IgD-negative memory B cell (primary cell): ENCODE measurements at regions not wholly inside any gene's neighbourhood (a gene's known extent, or its start where the extent isn't known, plus 50 kb on each side); places are given as distances from the start of the nearest gene placed in this dataset.
"Not testable (repeated sequence)": the region's sequence is repeated elsewhere in the genome, so short reads cannot be mapped to it uniquely, and the experiment has no call there.

ENCODE experiments used
- H3K27ac Mint-ChIP-seq, 3 donors: one replicate each; pipeline ENCODE4 v1.8.0; 2020 to 2022; ENCODE audit warnings: mild to moderate bottlenecking in 3 of 3, mixed read lengths in 3 of 3, moderate library complexity in 1 of 3
- H3K27me3 Mint-ChIP-seq: one replicate; pipeline ENCODE4 v1.8.0; 2021; ENCODE audit warnings: mixed read lengths
- H3K36me3 Mint-ChIP-seq: one replicate; pipeline ENCODE4 v1.8.0; 2020; ENCODE audit warnings: mild to moderate bottlenecking, mixed read lengths
- H3K4me1 Mint-ChIP-seq, 3 donors: one replicate each; pipeline ENCODE4 v1.8.0; 2020 to 2022; ENCODE audit warnings: mixed read lengths in 3 of 3, mild to moderate bottlenecking in 1 of 3
- H3K4me3 Mint-ChIP-seq, 4 donors: one replicate each; pipeline ENCODE4 v1.8.0; 2020 to 2022; ENCODE audit warnings: mild to moderate bottlenecking in 4 of 4, mixed read lengths in 4 of 4, moderate library complexity in 3 of 4
- H3K9me3 Mint-ChIP-seq, 3 donors: one replicate each; pipeline ENCODE4 v1.8.0; 2020 to 2021; ENCODE audit warnings: mixed read lengths in 3 of 3, mild to moderate bottlenecking in 1 of 3

GRCh38 chr2:194564422-194564821 lies 1092.6 kb upstream of the SLC39A10 start:
- Mint-ChIP-seq H3K27me3 (no peaks in the 10 kb centered on the region), H3K27ac (no peak overlapping the region), H3K4me3 (no peak overlapping the region), H3K36me3 (no peaks in the 10 kb centered on the region), H3K9me3 (peaks cover 0 to 3% (median 0%) of the 10 kb centered on the region in 3 donors), H3K4me1 (peaks cover 0 to 1% (median 0%) of the 10 kb centered on the region in 3 donors)

GRCh38 chr2:194562329-194562728 lies 1094.7 kb upstream of the SLC39A10 start:
- H3K27me3 Mint-ChIP-seq, result no peaks in the 10 kb centered on the region

GRCh38 chr2:194559964-194560363 lies 1097.1 kb upstream of the SLC39A10 start:
- Mint-ChIP-seq H3K4me1 (no peaks in the 10 kb centered on the region), H3K27me3 (no peaks in the 10 kb centered on the region), H3K27ac (no peak overlapping the region), H3K9me3 (peaks cover 0 to 3% (median 0%) of the 10 kb centered on the region in 3 donors), H3K4me3 (no peak overlapping the region), H3K36me3 (no peaks in the 10 kb centered on the region)

More at GRCh38 chr2:194562329-194562728, 1094.7 kb upstream of the SLC39A10 start:
- Mint-ChIP-seq H3K27ac (no peak overlapping the region), H3K9me3 (peaks cover 0 to 3% (median 0%) of the 10 kb centered on the region in 3 donors), H3K4me1 (no peaks in the 10 kb centered on the region), H3K4me3 (no peak overlapping the region), H3K36me3 (no peaks in the 10 kb centered on the region)

GRCh38 chr2:194559523-194559922 lies 1097.5 kb upstream of the SLC39A10 start:
- no peak overlapping the region for H3K27ac Mint-ChIP-seq
- peaks cover 0 to 3% (median 0%) of the 10 kb centered on the region in 3 donors for H3K9me3 Mint-ChIP-seq
- H3K4me3 Mint-ChIP-seq, result no peak overlapping the region
- no peaks in the 10 kb centered on the region for H3K36me3 Mint-ChIP-seq
- H3K4me1 Mint-ChIP-seq, result no peaks in the 10 kb centered on the region
- no peaks in the 10 kb centered on the region for H3K27me3 Mint-ChIP-seq

DNA sequence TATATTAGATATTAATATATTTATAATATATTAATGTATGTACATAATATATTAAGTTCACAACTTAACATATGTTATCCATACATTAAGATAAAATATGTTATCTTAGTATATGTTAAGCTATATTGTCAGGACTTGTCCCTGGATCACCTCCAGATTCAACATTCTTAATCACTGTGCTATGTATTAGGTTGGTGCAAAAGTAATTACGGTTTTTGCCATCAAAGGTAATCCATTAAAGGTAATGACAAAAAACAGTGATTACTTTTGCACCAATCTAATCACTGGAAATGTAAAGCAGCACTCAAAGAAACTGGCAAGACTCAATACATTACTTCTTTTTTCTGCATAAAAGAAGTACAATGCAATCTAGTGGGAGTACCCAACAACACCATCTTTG lies 1099.0 kb upstream of the SLC39A10 start:
- no peak overlapping the region for H3K27ac Mint-ChIP-seq
- H3K36me3 Mint-ChIP-seq, result no peaks in the 10 kb centered on the region
- H3K9me3 Mint-ChIP-seq, result peaks cover 0 to 3% (median 0%) of the 10 kb centered on the region in 3 donors
- H3K4me3 Mint-ChIP-seq, result no peak overlapping the region
- H3K27me3 Mint-ChIP-seq, result no peaks in the 10 kb centered on the region
- H3K4me1 Mint-ChIP-seq, result no peaks in the 10 kb centered on the region

DNA sequence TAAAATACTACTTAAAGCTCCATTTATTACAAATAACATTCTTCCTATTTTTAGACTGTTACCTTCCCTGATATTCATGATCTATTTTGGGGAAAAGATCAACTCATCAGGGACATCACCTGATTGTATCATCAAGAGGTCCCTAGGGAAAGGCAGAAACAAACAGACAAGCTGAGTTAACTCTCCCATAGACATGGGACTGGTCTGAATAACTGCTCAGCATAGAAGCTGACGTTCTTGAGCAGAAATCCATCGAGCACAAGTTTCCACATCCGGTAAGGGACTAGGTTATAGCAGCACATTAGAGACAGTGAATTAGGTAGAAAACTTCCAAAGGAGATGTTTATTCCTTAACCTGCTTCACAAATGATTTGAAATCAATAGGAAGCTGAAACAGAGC lies 1100.4 kb upstream of the SLC39A10 start:
- no peaks in the 10 kb centered on the region for H3K36me3 Mint-ChIP-seq
- no peak overlapping the region for H3K27ac Mint-ChIP-seq
- H3K27me3 Mint-ChIP-seq, result no peaks in the 10 kb centered on the region
- H3K9me3 Mint-ChIP-seq, result peaks cover 0 to 3% (median 0%) of the 10 kb centered on the region in 3 donors
- no peak overlapping the region for H3K4me3 Mint-ChIP-seq
- no peaks in the 10 kb centered on the region for H3K4me1 Mint-ChIP-seq

DNA sequence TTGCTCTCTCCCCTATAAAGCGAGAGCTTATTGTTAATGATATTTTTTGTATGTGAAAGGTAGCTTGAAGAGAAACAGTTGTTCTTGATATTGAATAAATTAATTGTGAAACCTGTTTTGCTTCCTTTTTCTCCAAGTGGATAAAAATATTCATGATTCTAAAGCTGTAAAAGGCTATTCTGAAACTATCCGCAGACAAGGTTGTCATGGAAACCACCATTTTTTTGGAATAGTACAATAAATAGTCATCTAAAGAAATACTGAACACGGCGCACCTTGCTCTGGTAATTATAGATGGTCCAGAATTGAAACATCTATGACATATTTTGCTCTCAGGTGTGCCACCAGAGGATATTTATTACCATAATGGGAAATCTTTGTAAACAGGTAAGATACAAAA lies 1103.0 kb upstream of the SLC39A10 start:
- Mint-ChIP-seq H3K27me3 (no peaks in the 10 kb centered on the region), H3K36me3 (no peaks in the 10 kb centered on the region), H3K4me3 (no peak overlapping the region), H3K27ac (no peak overlapping the region), H3K9me3 (no peaks in the 10 kb centered on the region), H3K4me1 (no peaks in the 10 kb centered on the region)

GRCh38 chr2:194550702-194551101 lies 1106.3 kb upstream of the SLC39A10 start:
- Mint-ChIP-seq H3K4me1 (no peaks in the 10 kb centered on the region), H3K27me3 (no peaks in the 10 kb centered on the region), H3K4me3 (no peak overlapping the region), H3K9me3 (no peaks in the 10 kb centered on the region), H3K36me3 (no peaks in the 10 kb centered on the region), H3K27ac (no peak overlapping the region)

GRCh38 chr2:194549387-194549786 lies 1107.6 kb upstream of the SLC39A10 start:
- H3K27ac Mint-ChIP-seq, result no peak overlapping the region
- no peaks in the 10 kb centered on the region for H3K27me3 Mint-ChIP-seq
- H3K36me3 Mint-ChIP-seq, result no peaks in the 10 kb centered on the region
- no peaks in the 10 kb centered on the region for H3K4me1 Mint-ChIP-seq
- no peak overlapping the region for H3K4me3 Mint-ChIP-seq
- no peaks in the 10 kb centered on the region for H3K9me3 Mint-ChIP-seq

DNA sequence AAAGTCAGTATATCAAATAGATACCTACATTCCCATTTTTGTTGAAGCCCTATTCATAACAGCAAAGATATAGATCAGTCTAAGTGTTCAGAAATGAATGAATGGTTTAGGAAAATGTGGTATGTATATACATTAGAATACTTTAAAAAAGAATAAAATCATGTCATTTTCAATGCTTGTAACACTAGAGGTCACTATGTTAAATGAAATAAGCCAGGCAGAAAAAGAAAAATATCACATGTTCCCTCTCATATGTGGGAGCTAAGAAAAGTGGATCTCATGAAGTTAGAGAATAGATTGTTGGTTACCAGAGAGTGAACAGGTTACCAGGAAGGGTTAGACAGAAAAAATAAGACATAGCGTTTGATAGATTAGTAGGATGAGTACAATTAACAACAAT lies 1111.0 kb upstream of the SLC39A10 start:
- Mint-ChIP-seq H3K4me3 (no peak overlapping the region), H3K27ac (no peak overlapping the region), H3K9me3 (peaks cover 0 to 9% (median 0%) of the 10 kb centered on the region in 3 donors), H3K27me3 (no peaks in the 10 kb centered on the region), H3K4me1 (no peaks in the 10 kb centered on the region), H3K36me3 (no peaks in the 10 kb centered on the region)

GRCh38 chr2:194539425-194539824 lies 1117.6 kb upstream of the SLC39A10 start:
- Mint-ChIP-seq H3K4me1 (no peaks in the 10 kb centered on the region), H3K27ac (no peak overlapping the region), H3K9me3 (peaks cover 0 to 14% (median 0%) of the 10 kb centered on the region in 3 donors), H3K36me3 (no peaks in the 10 kb centered on the region), H3K4me3 (no peak overlapping the region), H3K27me3 (no peaks in the 10 kb centered on the region)

DNA sequence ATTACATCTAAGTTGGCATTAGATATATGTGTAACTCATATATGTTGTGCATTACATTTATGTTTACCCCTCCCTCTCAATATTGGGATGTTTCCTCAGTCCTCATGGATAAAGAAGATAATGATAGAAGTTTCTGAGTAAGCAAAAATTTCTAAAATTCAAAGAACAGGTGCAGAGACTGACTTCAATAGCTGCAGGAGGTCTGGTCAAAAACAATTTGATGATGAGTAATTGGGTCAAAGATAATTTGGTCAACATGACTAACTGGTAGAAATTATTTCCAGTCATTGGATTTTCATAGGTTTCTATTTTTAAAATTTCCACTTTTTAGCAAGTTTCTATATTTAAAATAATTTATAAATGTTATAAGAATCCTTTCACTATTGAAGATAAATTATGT lies 1130.9 kb upstream of the SLC39A10 start:
- Mint-ChIP-seq H3K4me1 (no peaks in the 10 kb centered on the region), H3K27me3 (no peaks in the 10 kb centered on the region), H3K27ac (no peak overlapping the region), H3K36me3 (peaks cover 1% of the 10 kb centered on the region), H3K4me3 (no peak overlapping the region), H3K9me3 (no peaks in the 10 kb centered on the region)

GRCh38 chr2:194514281-194514680 lies 1142.7 kb upstream of the SLC39A10 start:
- Mint-ChIP-seq H3K4me3 (no peak overlapping the region), H3K27ac (no peak overlapping the region), H3K9me3 (peaks cover 0 to 4% (median 2%) of the 10 kb centered on the region in 3 donors), H3K4me1 (no peaks in the 10 kb centered on the region), H3K36me3 (no peaks in the 10 kb centered on the region), H3K27me3 (no peaks in the 10 kb centered on the region)

DNA sequence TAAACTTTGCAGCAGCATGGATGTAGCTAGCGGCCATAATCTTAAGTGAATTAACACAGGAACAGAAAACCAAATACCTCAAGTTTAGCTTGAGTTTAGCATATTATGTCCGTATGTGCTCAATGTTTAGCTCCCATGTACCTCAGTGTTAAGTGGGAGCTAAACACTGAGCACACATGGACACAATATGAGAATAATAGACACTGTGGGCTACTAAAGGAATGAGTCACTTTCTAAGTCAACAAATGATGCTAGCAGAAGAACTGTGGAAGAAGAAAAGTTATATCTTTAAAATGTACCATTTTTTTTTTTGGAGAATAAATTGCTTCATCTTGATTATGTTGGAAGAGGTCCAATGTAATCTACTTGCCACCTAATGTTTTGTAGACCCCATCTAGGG lies 1146.0 kb upstream of the SLC39A10 start:
- H3K27me3 Mint-ChIP-seq, H3K27ac Mint-ChIP-seq, H3K4me3 Mint-ChIP-seq, H3K36me3 Mint-ChIP-seq, H3K4me1 Mint-ChIP-seq, H3K9me3 Mint-ChIP-seq: not testable (repeated sequence)

GRCh38 chr2:194504876-194505275 lies 1152.2 kb upstream of the SLC39A10 start:
- not testable (repeated sequence) for H3K9me3 Mint-ChIP-seq, H3K4me3 Mint-ChIP-seq, H3K27ac Mint-ChIP-seq, H3K27me3 Mint-ChIP-seq, H3K4me1 Mint-ChIP-seq, H3K36me3 Mint-ChIP-seq

DNA sequence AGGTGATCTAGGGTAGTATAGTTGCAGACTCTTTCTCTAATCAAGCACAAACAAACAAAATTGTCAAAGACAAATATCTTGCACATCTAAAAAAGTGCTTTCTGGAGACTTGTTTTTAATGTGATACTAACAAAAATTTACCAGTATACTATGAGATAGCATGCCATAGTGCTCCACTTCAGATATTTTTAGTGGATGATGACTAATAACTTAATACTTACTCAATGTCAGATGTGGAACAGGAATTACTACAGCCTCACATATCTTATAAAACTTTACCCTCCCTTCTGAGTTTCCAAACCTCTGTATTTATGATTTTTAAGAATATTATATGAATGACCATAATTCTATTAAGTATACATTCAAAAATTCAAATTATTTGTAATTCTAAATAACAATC lies 1162.0 kb upstream of the SLC39A10 start:
- Mint-ChIP-seq H3K9me3 (no peaks in the 10 kb centered on the region), H3K36me3 (no peaks in the 10 kb centered on the region), H3K27ac (no peak overlapping the region), H3K4me3 (no peak overlapping the region), H3K27me3 (no peaks in the 10 kb centered on the region), H3K4me1 (no peaks in the 10 kb centered on the region)

DNA sequence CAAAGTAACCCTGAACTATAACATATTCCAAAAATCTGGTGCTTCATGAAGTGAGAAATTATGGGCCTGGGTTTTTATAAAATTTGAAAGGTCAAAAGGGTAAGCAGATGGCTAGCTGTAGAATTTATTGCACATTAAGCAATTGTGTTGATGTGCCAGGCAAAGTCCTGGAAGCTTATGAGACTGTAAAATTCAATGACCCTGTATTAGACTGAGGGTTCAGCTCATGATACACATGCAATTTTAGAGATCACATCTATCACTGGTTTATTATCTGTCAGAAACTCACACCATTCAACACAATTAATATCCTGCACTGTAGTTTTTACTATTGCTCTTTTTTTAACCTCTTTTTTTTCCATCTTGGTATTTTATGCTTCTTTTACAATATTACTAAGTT lies 1162.6 kb upstream of the SLC39A10 start:
- Mint-ChIP-seq H3K4me1 (no peaks in the 10 kb centered on the region), H3K9me3 (no peaks in the 10 kb centered on the region), H3K27me3 (no peaks in the 10 kb centered on the region), H3K4me3 (no peak overlapping the region), H3K36me3 (no peaks in the 10 kb centered on the region), H3K27ac (no peak overlapping the region)
